ENCODE measurements at regions not wholly inside any gene's neighbourhood (a gene's known extent, or its start where the extent isn't known, plus 50 kb on each side); places are given as distances from the start of the nearest gene placed in this dataset.

GRCh38 chr7:136210664-136211063 is 233.5 kb upstream of the MTPN start:
- DNase-seq (no peak), ATAC-seq (ENCODE audit: low read depth) (no peak)
- in situ Hi-C loops (cut with MboI; ENCODE audit: low sequenced_read_pairs) (no loop called here), dilution Hi-C loops (cut with HindIII; ENCODE audit: low sequenced_read_pairs, unreplicated experiment) (no loop called here), intact Hi-C loops (cut with micrococcal nuclease) (no loop called here)
- H3K4ac ChIP-seq (ENCODE audit: low read depth, low read length) = no peak overlapping the region
- H3K27me3 ChIP-seq (ENCODE audit: control insufficient read depth, insufficient read depth, low read length) = no peaks in the 10 kb centered on the region
- H3K27ac ChIP-seq (ENCODE audit: insufficient read depth, low read length) = no peak overlapping the region
- H3K18ac ChIP-seq (ENCODE audit: low read depth, low read length) = no peak overlapping the region
- no peaks in the 10 kb centered on the region for H3K36me3 ChIP-seq (ENCODE audit: control insufficient read depth, insufficient read depth, low read length)
- H3K4me2 ChIP-seq (ENCODE audit: low read depth, low read length) = no peak overlapping the region
- H4K8ac ChIP-seq (ENCODE audit: low read depth in 2 of 2, low read length in 2 of 2) = no peak overlapping the region
- no peak for TF ChIP-seq NFE2L2 (IDR thresholded peaks at IDR 0.05; ENCODE audit: low read depth, low read length)
- no CpG with 5 or more reads among the region's 2 CpGs for WGBS, 2 experiments (ENCODE audit: extremely low coverage in 2 of 2, insufficient read length in 1 of 2)
- no peak overlapping the region for H3K56ac ChIP-seq (ENCODE audit: extremely low read depth, insufficient read depth, low read length)
- no peak overlapping the region for H2AFZ ChIP-seq (replicated peaks; ENCODE audit: low read length, poor library complexity)
- H2AK9ac ChIP-seq (replicated peaks; ENCODE audit: low read depth, low read length, poor library complexity) = no peak overlapping the region
- H3K23ac ChIP-seq (ENCODE audit: low read depth, low read length) = no peak overlapping the region
- H3K14ac ChIP-seq (replicated peaks; ENCODE audit: low read depth, low read length) = no peak overlapping the region
- no peaks in the 10 kb centered on the region for H3K9me1 ChIP-seq (ENCODE audit: insufficient read depth, low read length)
- no peak overlapping the region for H2BK15ac ChIP-seq (ENCODE audit: low read depth, low read length)
- H4K91ac ChIP-seq (ENCODE audit: insufficient read depth, low read depth, low read length) = no peak overlapping the region
- H4K5ac ChIP-seq (ENCODE audit: low read depth, low read length) = no peak overlapping the region
- no peak overlapping the region for H3K4me3 ChIP-seq (ENCODE audit: insufficient read depth, low read depth, low read length)
- H3K9ac ChIP-seq (ENCODE audit: low read depth, low read length) = no peak overlapping the region
- no peaks in the 10 kb centered on the region for H4K20me1 ChIP-seq (ENCODE audit: insufficient read depth, low read length)
- H2AK5ac ChIP-seq (ENCODE audit: low read depth, low read length) = no peak overlapping the region
- POLR2A ChIA-PET (ENCODE audit: unreplicated experiment) = no interaction called here
- no peak overlapping the region for H2BK5ac ChIP-seq (ENCODE audit: low read depth, low read length, poor library complexity, severe bottlenecking)
- no peak overlapping the region for H2BK120ac ChIP-seq (ENCODE audit: low read depth, low read length)
- no peak overlapping the region for H2BK20ac ChIP-seq (ENCODE audit: low read depth, low read length)
- BruUV-seq (replicated peaks) = no TSS peak
- no peaks in the 10 kb centered on the region for H3K9me3 ChIP-seq (ENCODE audit: control insufficient read depth, insufficient read depth, low read length)
- no peaks in the 10 kb centered on the region for H3K79me1 ChIP-seq (ENCODE audit: low read depth in 1 of 2, low read length in 2 of 2)
- no peaks in the 10 kb centered on the region for H3K4me1 ChIP-seq (ENCODE audit: control insufficient read depth, insufficient read depth, low read length)
- CTCF ChIA-PET = no interaction called here
